ENCODE measurements at regions not wholly inside any gene's neighbourhood (a gene's known extent, or its start where the extent isn't known, plus 50 kb on each side); places are given as distances from the start of the nearest gene placed in this dataset.

DNA sequence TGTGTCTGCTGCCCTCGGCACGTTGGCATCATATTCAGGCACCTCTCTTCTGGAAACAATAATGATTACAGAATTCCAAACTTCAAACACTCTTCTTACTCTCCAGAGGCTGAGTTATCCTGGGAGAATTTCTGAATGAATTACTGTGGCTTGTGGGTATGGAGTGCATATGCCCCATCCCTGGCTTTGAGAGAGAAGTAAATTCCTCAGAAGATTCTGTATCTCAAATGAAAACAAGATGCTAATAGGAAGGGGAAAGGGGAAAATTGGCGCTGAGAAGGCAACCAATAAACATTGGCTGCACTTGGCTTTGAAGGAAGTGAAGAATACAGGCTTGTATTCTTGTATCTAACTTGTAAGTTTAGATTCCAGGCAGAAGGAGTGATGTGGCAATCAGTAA lies 132.0 kb upstream of the NOVA1 start:
- TF ChIP-seq POLR2A (IDR thresholded peaks at IDR 0.05; ENCODE audit: extremely low read depth, insufficient read length): no peak
- TF ChIP-seq, protein P1, sequence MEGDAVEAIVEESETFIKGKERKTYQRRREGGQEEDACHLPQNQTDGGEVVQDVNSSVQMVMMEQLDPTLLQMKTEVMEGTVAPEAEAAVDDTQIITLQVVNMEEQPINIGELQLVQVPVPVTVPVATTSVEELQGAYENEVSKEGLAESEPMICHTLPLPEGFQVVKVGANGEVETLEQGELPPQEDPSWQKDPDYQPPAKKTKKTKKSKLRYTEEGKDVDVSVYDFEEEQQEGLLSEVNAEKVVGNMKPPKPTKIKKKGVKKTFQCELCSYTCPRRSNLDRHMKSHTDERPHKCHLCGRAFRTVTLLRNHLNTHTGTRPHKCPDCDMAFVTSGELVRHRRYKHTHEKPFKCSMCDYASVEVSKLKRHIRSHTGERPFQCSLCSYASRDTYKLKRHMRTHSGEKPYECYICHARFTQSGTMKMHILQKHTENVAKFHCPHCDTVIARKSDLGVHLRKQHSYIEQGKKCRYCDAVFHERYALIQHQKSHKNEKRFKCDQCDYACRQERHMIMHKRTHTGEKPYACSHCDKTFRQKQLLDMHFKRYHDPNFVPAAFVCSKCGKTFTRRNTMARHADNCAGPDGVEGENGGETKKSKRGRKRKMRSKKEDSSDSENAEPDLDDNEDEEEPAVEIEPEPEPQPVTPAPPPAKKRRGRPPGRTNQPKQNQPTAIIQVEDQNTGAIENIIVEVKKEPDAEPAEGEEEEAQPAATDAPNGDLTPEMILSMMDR (IDR thresholded peaks at IDR 0.05; ENCODE audit: low read depth, low read length): no peak
- TF ChIP-seq, protein P2, sequence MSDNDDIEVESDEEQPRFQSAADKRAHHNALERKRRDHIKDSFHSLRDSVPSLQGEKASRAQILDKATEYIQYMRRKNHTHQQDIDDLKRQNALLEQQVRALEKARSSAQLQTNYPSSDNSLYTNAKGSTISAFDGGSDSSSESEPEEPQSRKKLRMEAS (IDR thresholded peaks at IDR 0.05; ENCODE audit: low read depth, low read length): no peak
